ENCODE measurements at regions not wholly inside any gene's neighbourhood (a gene's known extent, or its start where the extent isn't known, plus 50 kb on each side); places are given as distances from the start of the nearest gene placed in this dataset.

DNA sequence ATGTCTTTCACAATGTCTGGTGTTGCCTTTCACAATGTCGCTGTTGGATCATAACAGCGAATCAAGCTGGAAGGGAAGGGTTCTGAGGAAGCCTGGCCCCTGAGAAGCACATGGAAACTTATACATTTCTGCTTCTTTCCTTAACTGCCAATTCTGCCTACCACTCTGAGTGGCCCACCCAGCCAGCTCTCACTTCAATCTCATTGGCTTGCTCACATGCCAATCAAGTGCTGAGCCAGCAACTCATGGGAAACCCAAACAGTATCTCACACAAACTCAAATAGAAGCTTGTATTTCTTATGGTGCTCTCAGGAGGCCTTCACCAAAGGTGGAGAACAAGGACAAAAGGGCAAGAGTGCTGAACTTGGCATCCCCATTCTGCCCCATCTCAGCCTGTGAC lies 117.4 kb upstream of the GPR26 start:
- CTCF ChIA-PET: no interaction called here
- intact Hi-C loops (cut with micrococcal nuclease): no loop called here
- Mint-ChIP-seq H3K27ac (no peak overlapping the region), H3K4me3 (no peak overlapping the region), H3K9me3 (peaks cover 10% of the 10 kb centered on the region), H3K27me3 (peaks cover 18% of the 10 kb centered on the region), H3K36me3 (no peaks in the 10 kb centered on the region), H3K4me1 (ENCODE audit: low read depth) (no peaks in the 10 kb centered on the region)
- POLR2A ChIA-PET: no interaction called here
- DNase-seq: no peak

DNA sequence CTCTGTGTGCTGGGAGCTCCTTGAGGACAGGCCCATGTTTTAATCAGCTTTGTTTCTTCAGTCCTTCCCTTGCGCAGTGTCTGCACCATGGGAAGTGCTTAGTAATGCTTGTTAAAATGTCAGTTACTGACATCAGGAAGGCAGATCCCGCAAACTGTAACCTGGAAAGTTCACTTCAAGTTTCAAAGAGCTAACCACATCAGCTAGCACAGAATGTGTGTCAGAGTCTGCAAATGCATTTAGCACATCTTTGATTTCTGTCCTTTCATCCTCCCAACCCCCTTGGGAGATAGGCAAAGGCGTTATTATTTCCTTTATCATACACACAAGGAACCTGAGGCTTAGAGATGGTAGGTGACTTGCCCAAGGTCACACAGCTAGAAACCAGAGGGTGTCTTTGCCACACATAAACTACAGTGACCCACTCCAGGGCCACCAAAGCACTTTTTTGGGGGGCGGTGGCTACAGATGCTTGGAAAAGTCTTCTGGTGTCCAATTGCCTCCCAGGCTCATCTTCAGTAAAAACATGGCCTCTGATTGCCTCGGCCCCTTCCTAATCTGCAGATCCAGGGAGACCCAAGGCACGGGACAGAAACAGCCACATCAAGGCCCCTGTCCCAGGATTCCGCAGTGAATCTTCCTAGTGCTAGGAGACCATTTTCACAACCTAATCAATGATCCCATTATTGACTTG lies 116.2 kb upstream of the GPR26 start:
- no peak overlapping the region for H3K27ac Mint-ChIP-seq

GRCh38 chr10:123550675-123551096 lies 115.5 kb upstream of the GPR26 start:
- H3K4me3 Mint-ChIP-seq: no peak overlapping the region
- DNase-seq: no peak
- intact Hi-C loops (cut with micrococcal nuclease): no loop called here
- ChIA-PET CTCF (interaction anchor here (1.1 kb wide), 1 partner anchor 508 kb away, joined by 3 read pairs; no protein-coding TSS in a partner anchor), POLR2A (no interaction called here)
- H3K4me1 Mint-ChIP-seq (ENCODE audit: low read depth): no peaks in the 10 kb centered on the region
- peaks cover 10% of the 10 kb centered on the region for H3K27me3 Mint-ChIP-seq
- H3K9me3 Mint-ChIP-seq: peaks cover under 1% of the 10 kb centered on the region
- no peaks in the 10 kb centered on the region for H3K36me3 Mint-ChIP-seq
- H3K27ac Mint-ChIP-seq: no peak overlapping the region

More for the DNA sequence above, 116.2 kb upstream of the GPR26 start:
- peaks cover 16% of the 10 kb centered on the region for H3K27me3 Mint-ChIP-seq
- H3K4me1 Mint-ChIP-seq (ENCODE audit: low read depth): no peaks in the 10 kb centered on the region
- intact Hi-C loops (cut with micrococcal nuclease): no loop called here
- DNase-seq: no peak
- ChIA-PET POLR2A (no interaction called here), CTCF (no interaction called here)
- H3K36me3 Mint-ChIP-seq: no peaks in the 10 kb centered on the region
- H3K9me3 Mint-ChIP-seq: peaks cover 5% of the 10 kb centered on the region
- H3K4me3 Mint-ChIP-seq: no peak overlapping the region

DNA sequence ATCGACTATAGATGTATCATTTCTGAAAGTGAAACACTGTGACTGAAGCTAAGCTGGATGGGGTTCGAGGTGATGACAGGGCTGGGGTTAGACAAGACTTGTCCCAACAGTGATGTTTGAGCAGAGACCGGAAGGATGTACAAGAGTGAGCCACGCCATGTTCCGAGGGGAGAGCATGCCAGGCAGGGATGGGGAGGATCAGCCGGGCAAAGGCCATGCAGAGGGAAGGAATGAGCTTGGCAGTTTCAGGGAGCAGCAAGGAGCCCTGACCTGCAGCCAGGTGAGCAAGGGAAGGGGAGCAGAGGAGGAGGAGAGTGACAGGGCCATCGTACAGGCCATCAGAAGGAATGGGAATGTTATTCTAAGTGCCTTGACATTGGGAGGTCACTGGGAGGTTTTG lies 114.9 kb upstream of the GPR26 start:
- peaks cover 9% of the 10 kb centered on the region for H3K27me3 Mint-ChIP-seq
- H3K4me3 Mint-ChIP-seq: no peak overlapping the region
- H3K4me1 Mint-ChIP-seq (ENCODE audit: low read depth): no peaks in the 10 kb centered on the region
- DNase-seq: no peak
- H3K9me3 Mint-ChIP-seq: no peaks in the 10 kb centered on the region
- POLR2A ChIA-PET: no interaction called here
- CTCF ChIA-PET: interaction anchor here (1.1 kb wide), 1 partner anchor 508 kb away, joined by 3 read pairs; no protein-coding TSS in a partner anchor
- no peak overlapping the region for H3K27ac Mint-ChIP-seq
- H3K36me3 Mint-ChIP-seq: no peaks in the 10 kb centered on the region
- intact Hi-C loops (cut with micrococcal nuclease): no loop called here

- no peak overlapping the region for H3K27ac Mint-ChIP-seq
- no peaks in the 10 kb centered on the region for H3K36me3 Mint-ChIP-seq
- CTCF ChIA-PET: no interaction called here
- DNase-seq: no peak
- no peaks in the 10 kb centered on the region for H3K4me1 Mint-ChIP-seq (ENCODE audit: low read depth)
- peaks cover 5% of the 10 kb centered on the region for H3K27me3 Mint-ChIP-seq
- no peaks in the 10 kb centered on the region for H3K9me3 Mint-ChIP-seq
- no peak overlapping the region for H3K4me3 Mint-ChIP-seq
- intact Hi-C loops (cut with micrococcal nuclease): no loop called here
- POLR2A ChIA-PET: no interaction called here
Measured at GRCh38 chr10:123552760-123553554, 113.2 kb upstream of the GPR26 start.

GRCh38 chr10:123553810-123554430 lies 112.2 kb upstream of the GPR26 start:
- Mint-ChIP-seq H3K27me3 (peaks cover 5% of the 10 kb centered on the region), H3K4me1 (ENCODE audit: low read depth) (no peaks in the 10 kb centered on the region), H3K27ac (no peak overlapping the region), H3K4me3 (no peak overlapping the region), H3K9me3 (no peaks in the 10 kb centered on the region), H3K36me3 (no peaks in the 10 kb centered on the region)
- no peak for DNase-seq
- POLR2A ChIA-PET: no interaction called here
- intact Hi-C loops (cut with micrococcal nuclease): no loop called here
- CTCF ChIA-PET: no interaction called here

GRCh38 chr10:123554656-123555055 lies 111.5 kb upstream of the GPR26 start:
- Mint-ChIP-seq H3K27ac (no peak overlapping the region), H3K4me3 (no peak overlapping the region), H3K36me3 (no peaks in the 10 kb centered on the region), H3K9me3 (no peaks in the 10 kb centered on the region), H3K4me1 (ENCODE audit: low read depth) (no peaks in the 10 kb centered on the region), H3K27me3 (peaks cover 6% of the 10 kb centered on the region)
- intact Hi-C loops (cut with micrococcal nuclease): loop anchor here (5.0 kb wide), 1 partner anchor 987 kb away; no protein-coding TSS in a partner anchor
- ChIA-PET POLR2A (interaction anchor here (0.6 kb wide), 1 partner anchor 1338 kb away, joined by 3 read pairs; no protein-coding TSS in a partner anchor), CTCF (no interaction called here)
- DNase-seq: no peak

DNA sequence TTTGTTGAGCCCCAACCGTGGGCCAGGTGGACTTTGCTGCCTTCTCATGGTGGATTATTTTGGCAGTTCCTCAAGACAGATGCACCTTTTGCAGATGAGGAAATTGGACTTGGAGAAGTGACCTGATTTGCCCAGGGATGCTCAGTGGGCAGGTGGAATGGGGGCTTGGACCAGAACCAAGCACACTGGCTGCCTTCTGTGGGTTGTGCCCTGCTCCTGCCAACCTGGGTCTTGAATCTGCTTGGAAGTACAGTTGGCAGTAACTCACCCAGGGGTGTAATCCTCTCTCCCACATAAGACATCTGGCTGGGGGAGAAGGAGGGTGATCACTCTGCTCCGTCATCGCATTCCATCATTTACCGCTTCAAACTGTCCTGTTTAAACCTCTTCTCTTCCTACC lies 110.5 kb upstream of the GPR26 start:
- Mint-ChIP-seq H3K4me3 (no peak overlapping the region), H3K9me3 (no peaks in the 10 kb centered on the region), H3K4me1 (ENCODE audit: low read depth) (no peaks in the 10 kb centered on the region), H3K36me3 (no peaks in the 10 kb centered on the region), H3K27me3 (peaks cover 6% of the 10 kb centered on the region), H3K27ac (no peak overlapping the region)
- intact Hi-C loops (cut with micrococcal nuclease): loop anchor here (5.0 kb wide), 1 partner anchor 988 kb away; no protein-coding TSS in a partner anchor
- ChIA-PET CTCF (no interaction called here), POLR2A (no interaction called here)
- no peak for DNase-seq

DNA sequence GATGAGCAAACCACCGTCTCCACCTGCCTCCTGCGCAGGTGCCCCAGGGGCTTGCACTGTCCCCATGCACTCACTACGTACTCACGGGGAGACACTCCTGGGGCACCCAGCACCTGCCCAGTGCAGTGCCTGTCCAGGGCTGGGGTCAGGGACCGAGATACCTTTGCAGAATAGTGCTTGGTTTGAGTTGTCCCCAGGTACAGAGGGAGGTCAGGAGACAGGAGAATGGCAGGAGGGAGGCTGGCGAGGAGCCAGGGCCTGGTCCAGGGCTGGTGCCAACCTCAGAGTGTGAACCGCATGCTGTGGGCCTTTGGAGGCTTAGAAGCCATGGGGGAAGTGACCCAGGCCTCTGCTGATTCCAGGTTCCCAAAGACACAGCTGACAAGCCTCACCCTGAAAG lies 110.1 kb upstream of the GPR26 start:
- ChIA-PET CTCF (no interaction called here), POLR2A (no interaction called here)
- intact Hi-C loops (cut with micrococcal nuclease): loop anchor here (5.0 kb wide), 1 partner anchor 989 kb away; no protein-coding TSS in a partner anchor
- no peak for DNase-seq
- Mint-ChIP-seq H3K36me3 (no peaks in the 10 kb centered on the region), H3K27ac (no peak overlapping the region), H3K9me3 (no peaks in the 10 kb centered on the region), H3K4me3 (no peak overlapping the region), H3K4me1 (ENCODE audit: low read depth) (no peaks in the 10 kb centered on the region), H3K27me3 (peaks cover 7% of the 10 kb centered on the region)

GRCh38 chr10:123556736-123557135 lies 109.4 kb upstream of the GPR26 start:
- H3K4me3 Mint-ChIP-seq: no peak overlapping the region
- ChIA-PET CTCF (no interaction called here), POLR2A (no interaction called here)
- H3K9me3 Mint-ChIP-seq: no peaks in the 10 kb centered on the region
- H3K27me3 Mint-ChIP-seq: peaks cover 5% of the 10 kb centered on the region
- no peaks in the 10 kb centered on the region for H3K36me3 Mint-ChIP-seq
- intact Hi-C loops (cut with micrococcal nuclease): loop anchor here (5.0 kb wide), 1 partner anchor 989 kb away; no protein-coding TSS in a partner anchor
- DNase-seq: no peak
- H3K4me1 Mint-ChIP-seq (ENCODE audit: low read depth): no peaks in the 10 kb centered on the region
- H3K27ac Mint-ChIP-seq: no peak overlapping the region

GRCh38 chr10:123557366-123558108 lies 108.6 kb upstream of the GPR26 start:
- ChIA-PET POLR2A (no interaction called here), CTCF (interaction anchor here (0.7 to 1.3 kb wide), 5 partner anchors 424 to 1122 kb away, joined by 3 to 12 read pairs (median 4); no protein-coding TSS in a partner anchor)
- no peak overlapping the region for H3K4me3 Mint-ChIP-seq
- peaks cover 5% of the 10 kb centered on the region for H3K27me3 Mint-ChIP-seq
- no peak for DNase-seq
- H3K9me3 Mint-ChIP-seq: no peaks in the 10 kb centered on the region
- intact Hi-C loops (cut with micrococcal nuclease): loop anchor here (2.0 to 5.0 kb wide), 2 partner anchors 177 to 990 kb away; no protein-coding TSS in a partner anchor
- no peaks in the 10 kb centered on the region for H3K36me3 Mint-ChIP-seq
- H3K4me1 Mint-ChIP-seq (ENCODE audit: low read depth): no peaks in the 10 kb centered on the region
- no peak overlapping the region for H3K27ac Mint-ChIP-seq

DNA sequence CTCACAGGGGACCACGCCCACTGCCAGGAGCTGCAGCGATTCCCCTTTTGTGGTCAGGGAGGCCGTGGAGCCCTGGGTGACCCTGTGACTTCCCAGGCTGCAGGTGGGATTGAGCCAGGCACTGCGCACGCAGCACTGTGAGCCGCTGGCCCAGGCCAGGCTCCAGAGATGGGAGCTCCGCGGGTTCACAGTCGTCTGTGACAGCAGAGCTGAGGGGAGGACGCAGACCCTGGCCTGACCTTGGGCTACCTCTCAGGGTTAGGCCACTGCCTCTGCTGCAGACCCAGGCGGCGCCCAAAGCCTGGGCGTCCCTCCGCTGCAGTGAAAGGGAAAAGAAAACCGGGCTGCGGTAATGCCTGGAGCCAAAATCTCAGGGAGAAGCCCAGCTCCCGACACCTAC lies 107.5 kb upstream of the GPR26 start:
- Mint-ChIP-seq H3K27me3 (peaks cover 5% of the 10 kb centered on the region), H3K36me3 (no peaks in the 10 kb centered on the region), H3K9me3 (no peaks in the 10 kb centered on the region), H3K4me1 (ENCODE audit: low read depth) (no peaks in the 10 kb centered on the region), H3K27ac (no peak overlapping the region), H3K4me3 (no peak overlapping the region)
- intact Hi-C loops (cut with micrococcal nuclease): loop anchor here (1.0 to 5.0 kb wide), 4 partner anchors 178 to 991 kb away; no protein-coding TSS in a partner anchor
- CTCF ChIA-PET: interaction anchor here (1.2 to 1.3 kb wide), 4 partner anchors 425 to 1123 kb away, joined by 3 to 12 read pairs (median 4); no protein-coding TSS in a partner anchor
- DNase-seq: no peak
- POLR2A ChIA-PET: no interaction called here
